BJ (cell line): ENCODE measurements at regions not wholly inside any gene's neighbourhood (a gene's known extent, or its start where the extent isn't known, plus 50 kb on each side); places are given as distances from the start of the nearest gene placed in this dataset.

Experiments
- CTCF ChIA-PET: fragments of 350-600 bp; formaldehyde crosslinking; extraction: SDS; loops from one replicate; lab custom pipeline; 2021; ENCODE audit warnings: antibody characterized with exemption, inconsistent platforms; lab: Yijun Ruan, JAX
- POLR2A ChIA-PET: fragments of 300-600 bp; sonication (Branson Sonifier 250); formaldehyde crosslinking; extraction: SDS; loops from one replicate; lab custom pipeline; 2021; ENCODE audit warnings: antibody characterized with exemption; lab: Charles Lee
- DNase-seq: peaks from one replicate; pipeline ENCODE4 v3.0.0-alpha.2; 2011; ENCODE audit warnings: low read depth
- H3K27me3 ChIP-seq: 2 replicates; pipeline ENCODE4 v1.6.0; 2011; ENCODE audit warnings: low read length; ENCODE audit not compliant: control insufficient read depth, insufficient read depth
- H3K36me3 ChIP-seq: 2 replicates; pipeline ENCODE4 v1.5.1; 2011; ENCODE audit warnings: low read length; ENCODE audit not compliant: control insufficient read depth, insufficient read depth
- H3K4me3 ChIP-seq: 2 replicates; pipeline ENCODE4 v1.5.1; 2011; ENCODE audit warnings: low read depth, mild to moderate bottlenecking, control low read depth, low read length
- CTCF ChIP-seq: IDR thresholded peaks from 2 replicates; pipeline ENCODE4 v1.5.1; 2011; ENCODE audit warnings: low read depth, mild to moderate bottlenecking, control low read depth, inconsistent platforms, low read length, moderate library complexity; ENCODE audit not compliant: insufficient read depth

GRCh38 chr1:233735847-233736246, 121.9 kb downstream of the KCNK1 start:
- ChIA-PET CTCF (no interaction called here), POLR2A (no interaction called here)
- DNase-seq = no peak
- no peaks in the 10 kb centered on the region for H3K27me3 ChIP-seq
- no peak overlapping the region for H3K4me3 ChIP-seq
- no peaks in the 10 kb centered on the region for H3K36me3 ChIP-seq
- TF ChIP-seq CTCF = no peak

GRCh38 chr1:233737341-233737740, 123.4 kb downstream of the KCNK1 start:
- DNase-seq = no peak
- Histone ChIP-seq H3K27me3 (no peaks in the 10 kb centered on the region), H3K36me3 (no peaks in the 10 kb centered on the region), H3K4me3 (no peak overlapping the region)
- CTCF ChIA-PET = interaction anchor here (1.0 kb wide), 1 partner anchor 10 kb away, joined by 4 read pairs; no protein-coding TSS in a partner anchor
- POLR2A ChIA-PET = no interaction called here
- TF ChIP-seq CTCF = no peak

- H3K4me3 ChIP-seq = no peak overlapping the region
- H3K27me3 ChIP-seq = no peaks in the 10 kb centered on the region
- no peaks in the 10 kb centered on the region for H3K36me3 ChIP-seq
- TF ChIP-seq CTCF = no peak
- ChIA-PET CTCF (no interaction called here), POLR2A (no interaction called here)
- DNase-seq = no peak
Observed at GRCh38 chr1:233738396-233738795, 124.5 kb downstream of the KCNK1 start.

GRCh38 chr1:233738850-233739249, 124.9 kb downstream of the KCNK1 start:
- POLR2A ChIA-PET = no interaction called here
- no peak overlapping the region for H3K4me3 ChIP-seq
- no peak for TF ChIP-seq CTCF
- CTCF ChIA-PET = no interaction called here
- no peaks in the 10 kb centered on the region for H3K27me3 ChIP-seq
- no peak for DNase-seq
- no peaks in the 10 kb centered on the region for H3K36me3 ChIP-seq

- no peak for DNase-seq
- ChIA-PET CTCF (no interaction called here), POLR2A (no interaction called here)
- H3K36me3 ChIP-seq = no peaks in the 10 kb centered on the region
- no peak overlapping the region for H3K4me3 ChIP-seq
- no peaks in the 10 kb centered on the region for H3K27me3 ChIP-seq
- no peak for TF ChIP-seq CTCF
Observed at GRCh38 chr1:233744779-233745513, 131.0 kb downstream of the KCNK1 start.
